Left hindlimb (tissue), 1 donor: ENCODE measurements at regions not wholly inside any gene's neighbourhood (a gene's known extent, or its start where the extent isn't known, plus 50 kb on each side); places are given as distances from the start of the nearest gene placed in this dataset.

Experiments
- DNase-seq: peaks from one replicate; pipeline ENCODE4 v3.0.0-alpha.2; 2018

- DNase-seq, result no peak
These were observed 171.3 kb downstream of the BCL11B start for GRCh38 chr14:99100497-99101270.

- no peak for DNase-seq
These were observed 170.0 kb downstream of the BCL11B start for GRCh38 chr14:99101855-99102461.

DNA sequence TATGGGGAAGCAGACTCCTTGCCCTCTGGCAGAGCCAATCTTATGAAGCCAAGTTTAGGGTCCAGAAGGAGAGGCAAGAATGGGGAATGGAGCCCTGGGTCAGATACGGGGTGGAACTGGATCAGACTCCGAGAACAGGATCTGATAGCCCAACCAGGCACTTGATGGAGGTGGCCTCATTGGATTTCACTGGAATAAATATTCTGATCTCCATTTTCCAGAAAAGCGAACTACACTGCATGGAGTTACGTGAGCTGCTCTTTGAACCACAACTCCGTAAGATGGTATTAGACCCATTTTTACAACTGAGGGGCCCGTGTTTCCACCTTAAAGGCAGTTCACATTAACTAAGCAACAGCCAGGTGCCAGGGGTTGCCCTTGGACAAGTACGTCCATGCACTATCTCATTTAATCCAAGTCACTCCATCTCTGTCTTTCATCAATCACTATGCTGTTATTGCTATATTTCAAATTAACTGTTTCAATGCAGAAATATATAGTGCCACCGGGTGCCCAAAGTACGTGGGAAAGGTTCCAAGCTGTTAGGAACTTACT lies 155.2 kb downstream of the BCL11B start:
- DNase-seq, result no peak

DNA sequence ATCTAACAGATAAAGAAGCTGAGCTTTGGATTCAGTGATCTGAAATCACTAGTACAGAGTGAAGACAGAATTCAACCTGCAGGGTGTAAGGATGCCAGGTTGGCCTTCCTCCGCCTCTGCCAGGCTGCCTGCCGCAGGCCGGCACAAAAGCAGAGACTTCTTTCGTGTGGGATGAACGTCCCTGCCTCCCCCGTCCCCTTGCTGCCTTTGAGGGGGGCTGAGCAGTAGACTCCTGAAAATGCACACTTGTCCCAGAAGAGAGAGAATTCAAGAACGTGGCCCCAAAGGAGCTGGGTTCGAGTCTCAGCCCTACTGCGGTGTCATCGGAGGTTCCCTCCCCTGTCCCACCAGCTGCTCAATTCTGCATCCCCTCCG lies 154.3 kb downstream of the BCL11B start:
- DNase-seq, result no peak

GRCh38 chr14:99118046-99118721 lies 153.8 kb downstream of the BCL11B start:
- no peak for DNase-seq

DNA sequence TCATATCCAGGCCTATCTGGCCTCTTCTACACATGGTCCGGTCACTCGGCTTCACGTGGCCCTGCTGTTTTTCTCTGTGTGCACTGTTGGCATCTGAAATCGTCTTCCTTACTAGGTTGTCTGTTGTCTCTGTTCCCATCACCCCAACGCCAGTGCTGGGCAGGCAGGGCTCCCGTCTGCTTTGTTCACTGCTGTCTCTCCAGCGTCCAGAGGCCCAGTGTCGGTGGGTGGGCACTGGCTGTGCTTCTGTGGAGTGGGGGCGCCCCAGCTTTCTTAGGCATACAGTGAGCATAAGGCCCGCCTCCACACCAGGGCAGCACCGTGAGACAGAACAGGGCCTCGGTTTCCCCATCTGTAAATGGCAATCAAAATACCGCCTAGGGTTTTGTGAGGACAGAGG lies 153.1 kb downstream of the BCL11B start:
- DNase-seq, result no peak
